VCaP (cell line): ENCODE measurements at regions not wholly inside any gene's neighbourhood (a gene's known extent, or its start where the extent isn't known, plus 50 kb on each side); places are given as distances from the start of the nearest gene placed in this dataset.
A peak's percentile ranks its signal among the peaks of the same experiment; 100 is the strongest.

Source experiments
- H3K27ac ChIP-seq: fragments of 450-650 bp; 2 replicates; pipeline ENCODE4 v1.5.1; 2017
- CTCF ChIP-seq: fragments of 450-650 bp; conservative IDR thresholded peaks from 2 replicates; pipeline ENCODE4 v1.5.1; 2017; ENCODE audit warnings: mild to moderate bottlenecking, moderate library complexity

- TF ChIP-seq CTCF = no peak
- H3K27ac ChIP-seq = no peak overlapping the region
Observed at GRCh38 chr9:126556560-126557250, 57.0 kb upstream of the LMX1B start.

- H3K27ac ChIP-seq = no peak overlapping the region
- peak; percentile 95 for TF ChIP-seq CTCF
Observed at GRCh38 chr9:126558051-126558665, 55.6 kb upstream of the LMX1B start.

GRCh38 chr9:126559296-126559695 lies 54.4 kb upstream of the LMX1B start:
- TF ChIP-seq CTCF = no peak
- H3K27ac ChIP-seq = no peak overlapping the region

- H3K27ac ChIP-seq = no peak overlapping the region
- TF ChIP-seq CTCF = no peak
Observed at GRCh38 chr9:126561582-126561981, 52.1 kb upstream of the LMX1B start.

GRCh38 chr9:126563556-126563955 lies 50.2 kb upstream of the LMX1B start:
- no peak overlapping the region for H3K27ac ChIP-seq
- TF ChIP-seq CTCF = no peak
